Ascending aorta (tissue), 2 donors: ENCODE measurements at regions not wholly inside any gene's neighbourhood (a gene's known extent, or its start where the extent isn't known, plus 50 kb on each side); places are given as distances from the start of the nearest gene placed in this dataset.

Source experiments
- DNase-seq, 2 donors: peaks; one replicate each; pipeline ENCODE4 v3.0.0-alpha.2; 2019; ENCODE audit warnings: low spot score in 2 of 2
- H3K27ac ChIP-seq, 2 donors: fragments of 200-600 bp; sonication (generic); one replicate each; pipeline ENCODE4 v1.5.1; 2016 to 2017; ENCODE audit warnings: mild to moderate bottlenecking in 1 of 2
- H3K27me3 ChIP-seq: fragments of 200-600 bp; sonication (generic); one replicate; pipeline ENCODE4 v1.5.1; 2017
- H3K36me3 ChIP-seq, 2 donors: fragments of 200-600 bp; sonication (generic); one replicate each; pipeline ENCODE4 v1.5.1; 2016
- H3K4me1 ChIP-seq, 2 donors: fragments of 200-600 bp; sonication (generic); one replicate each; pipeline ENCODE4 v1.5.1; 2016 to 2017; ENCODE audit warnings: mild to moderate bottlenecking in 1 of 2
- H3K4me3 ChIP-seq, 2 donors: fragments of 200-600 bp; sonication (generic); one replicate each; pipeline ENCODE4 v1.5.1; 2016 to 2017; ENCODE audit warnings: mild to moderate bottlenecking in 1 of 2
- H3K9me3 ChIP-seq, 2 donors: fragments of 200-600 bp; sonication (generic); one replicate each; pipeline ENCODE4 v1.5.1; 2016
- intact Hi-C: fragments of 100-400 bp; cut with DNase I; formaldehyde crosslinking; loops from one replicate; pipeline ENCODE4 v1.15.1; 2023
- TF ChIP-seq, protein P1 (sequence below), 3 experiments: fragments of 200-600 bp in 2 of 3; fragments of 450-650 bp in 1 of 3; sonication (generic) in 2 of 3; IDR thresholded peaks; one replicate each; pipeline ENCODE4 v1.5.1; 2016 to 2019; ENCODE audit warnings: antibody characterized with exemption in 3 of 3, mild to moderate bottlenecking in 1 of 3, moderate library complexity in 1 of 3

DNA sequence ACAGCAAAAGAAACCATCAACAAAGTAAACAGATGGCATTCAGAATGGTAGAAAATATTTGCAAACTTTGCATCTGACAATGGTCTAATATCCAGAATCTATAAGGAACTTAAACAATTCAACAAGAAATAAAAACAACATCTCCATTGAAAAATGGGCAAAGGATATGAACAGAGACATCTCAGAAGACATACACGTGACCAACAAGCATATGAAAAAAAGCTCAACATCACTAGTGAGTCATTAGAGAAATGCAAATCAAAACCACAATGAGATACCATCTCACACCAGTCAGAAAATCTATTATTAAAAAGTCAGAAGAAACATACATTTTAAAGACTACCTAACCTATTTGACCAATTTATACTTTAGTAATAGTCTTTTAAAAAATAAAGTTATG lies 571.3 kb upstream of the NRG3 start:
- H3K4me1 ChIP-seq = no peaks in the 10 kb centered on the region
- DNase-seq = no peak
- H3K27ac ChIP-seq = no peak overlapping the region
- no peak overlapping the region for H3K4me3 ChIP-seq
- no peaks in the 10 kb centered on the region for H3K9me3 ChIP-seq
- TF ChIP-seq, protein P1, sequence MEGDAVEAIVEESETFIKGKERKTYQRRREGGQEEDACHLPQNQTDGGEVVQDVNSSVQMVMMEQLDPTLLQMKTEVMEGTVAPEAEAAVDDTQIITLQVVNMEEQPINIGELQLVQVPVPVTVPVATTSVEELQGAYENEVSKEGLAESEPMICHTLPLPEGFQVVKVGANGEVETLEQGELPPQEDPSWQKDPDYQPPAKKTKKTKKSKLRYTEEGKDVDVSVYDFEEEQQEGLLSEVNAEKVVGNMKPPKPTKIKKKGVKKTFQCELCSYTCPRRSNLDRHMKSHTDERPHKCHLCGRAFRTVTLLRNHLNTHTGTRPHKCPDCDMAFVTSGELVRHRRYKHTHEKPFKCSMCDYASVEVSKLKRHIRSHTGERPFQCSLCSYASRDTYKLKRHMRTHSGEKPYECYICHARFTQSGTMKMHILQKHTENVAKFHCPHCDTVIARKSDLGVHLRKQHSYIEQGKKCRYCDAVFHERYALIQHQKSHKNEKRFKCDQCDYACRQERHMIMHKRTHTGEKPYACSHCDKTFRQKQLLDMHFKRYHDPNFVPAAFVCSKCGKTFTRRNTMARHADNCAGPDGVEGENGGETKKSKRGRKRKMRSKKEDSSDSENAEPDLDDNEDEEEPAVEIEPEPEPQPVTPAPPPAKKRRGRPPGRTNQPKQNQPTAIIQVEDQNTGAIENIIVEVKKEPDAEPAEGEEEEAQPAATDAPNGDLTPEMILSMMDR (IDR thresholded peaks at IDR 0.05) = no peak
- intact Hi-C loops = no loop called here
- H3K36me3 ChIP-seq = no peaks in the 10 kb centered on the region
- no peaks in the 10 kb centered on the region for H3K27me3 ChIP-seq

DNA sequence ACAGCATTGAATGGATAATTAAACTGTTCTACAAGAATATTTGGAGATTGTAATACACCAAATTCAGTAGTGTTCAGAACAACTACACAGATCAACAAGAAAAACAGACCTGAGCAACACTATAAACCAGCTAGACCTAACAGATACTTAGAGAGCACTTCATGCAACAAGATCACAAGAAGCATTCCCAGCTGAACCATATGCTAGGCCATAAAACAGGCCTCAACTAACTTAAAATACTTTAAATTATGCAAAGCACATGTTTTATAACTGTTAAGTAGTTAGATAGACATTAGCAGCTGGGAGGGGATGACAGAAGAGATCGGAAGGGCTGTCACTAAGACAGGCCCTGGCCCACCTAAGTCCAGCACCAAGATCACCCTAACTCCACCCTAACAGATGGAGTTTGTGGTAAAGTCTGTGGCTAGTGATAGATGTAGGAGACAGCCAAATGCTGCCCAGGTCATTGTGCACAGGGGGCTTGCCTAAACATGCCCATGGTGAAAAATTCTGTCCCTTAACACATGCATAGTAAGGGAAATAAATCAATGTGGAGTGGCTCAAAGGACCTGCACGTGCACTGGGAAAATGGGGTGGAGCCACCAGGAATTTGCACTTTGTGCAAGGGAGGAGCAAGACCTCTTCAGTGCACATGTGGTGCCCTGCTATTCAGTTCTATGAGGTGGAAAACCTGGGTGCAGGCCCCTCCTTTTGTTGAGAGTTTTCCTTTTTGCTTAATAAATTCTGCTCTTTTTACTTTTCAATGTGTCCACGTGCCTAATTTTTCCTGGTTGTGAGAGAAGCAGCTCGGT lies 567.8 kb upstream of the NRG3 start:
- no peak for DNase-seq
- intact Hi-C loops = no loop called here

DNA sequence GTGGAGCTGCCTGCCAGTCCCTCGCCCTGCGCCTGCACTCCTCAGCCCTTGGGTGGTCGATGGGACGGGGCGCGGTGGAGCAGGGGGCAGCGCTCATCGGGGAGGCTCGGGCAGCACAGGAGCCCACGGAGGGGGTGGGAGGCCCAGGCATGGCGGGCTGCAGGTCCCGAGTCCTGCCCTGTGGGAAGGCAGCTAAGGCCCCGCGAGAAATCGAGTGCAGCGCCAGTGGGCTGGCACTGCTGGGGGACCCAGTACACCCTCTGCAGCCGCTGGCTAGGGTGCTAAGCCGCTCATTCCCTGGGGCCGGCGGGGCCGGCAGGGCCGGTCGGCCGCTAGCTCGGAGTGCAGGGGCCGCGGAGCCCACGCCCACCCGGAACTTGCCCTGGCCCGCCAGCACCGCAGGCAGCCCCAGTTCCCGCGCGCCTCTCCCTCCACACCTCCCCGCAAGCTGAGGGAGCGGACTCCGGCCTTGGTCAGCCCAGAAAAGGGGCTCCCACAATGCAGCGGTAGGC lies 565.9 kb upstream of the NRG3 start:
- no peaks in the 10 kb centered on the region for H3K4me1 ChIP-seq
- no peak for DNase-seq
- no peaks in the 10 kb centered on the region for H3K27me3 ChIP-seq
- H3K4me3 ChIP-seq = no peak overlapping the region
- H3K36me3 ChIP-seq = no peaks in the 10 kb centered on the region
- TF ChIP-seq, protein P1 (IDR thresholded peaks at IDR 0.05) = no peak
- no peak overlapping the region for H3K27ac ChIP-seq
- H3K9me3 ChIP-seq = no peaks in the 10 kb centered on the region
- intact Hi-C loops = no loop called here

More for the DNA sequence above, 567.8 kb upstream of the NRG3 start:
- no peaks in the 10 kb centered on the region for H3K27me3 ChIP-seq
- H3K4me1 ChIP-seq = no peaks in the 10 kb centered on the region
- no peaks in the 10 kb centered on the region for H3K36me3 ChIP-seq
- H3K27ac ChIP-seq = no peak overlapping the region
- no peak overlapping the region for H3K4me3 ChIP-seq
- H3K9me3 ChIP-seq = no peaks in the 10 kb centered on the region
- TF ChIP-seq, protein P1 (IDR thresholded peaks at IDR 0.05) = no peak

DNA sequence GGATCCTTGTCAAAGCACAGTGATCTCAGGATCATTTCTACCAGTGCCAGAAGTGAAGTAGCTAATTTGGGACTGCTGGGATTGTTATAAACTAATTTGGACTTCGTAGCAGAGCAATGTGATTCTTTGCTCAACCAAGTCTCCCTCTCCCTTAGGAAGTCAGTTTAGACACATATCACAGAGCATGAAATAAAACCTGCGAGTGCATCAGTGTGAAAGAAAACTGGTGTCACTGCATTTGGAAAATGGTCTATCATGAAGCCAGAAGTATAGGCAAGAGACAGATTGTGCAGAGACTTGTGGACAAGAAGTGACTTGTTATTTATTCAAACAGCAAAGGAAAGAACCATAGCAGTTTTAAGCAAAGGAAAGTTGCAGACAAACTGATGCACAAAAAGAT lies 560.5 kb upstream of the NRG3 start:
- TF ChIP-seq, protein P1 (IDR thresholded peaks at IDR 0.05) = no peak
- Histone ChIP-seq H3K4me1 (no peaks in the 10 kb centered on the region), H3K9me3 (no peaks in the 10 kb centered on the region), H3K27me3 (no peaks in the 10 kb centered on the region), H3K27ac (no peak overlapping the region), H3K36me3 (no peaks in the 10 kb centered on the region), H3K4me3 (no peak overlapping the region)
- intact Hi-C loops = no loop called here
- no peak for DNase-seq

DNA sequence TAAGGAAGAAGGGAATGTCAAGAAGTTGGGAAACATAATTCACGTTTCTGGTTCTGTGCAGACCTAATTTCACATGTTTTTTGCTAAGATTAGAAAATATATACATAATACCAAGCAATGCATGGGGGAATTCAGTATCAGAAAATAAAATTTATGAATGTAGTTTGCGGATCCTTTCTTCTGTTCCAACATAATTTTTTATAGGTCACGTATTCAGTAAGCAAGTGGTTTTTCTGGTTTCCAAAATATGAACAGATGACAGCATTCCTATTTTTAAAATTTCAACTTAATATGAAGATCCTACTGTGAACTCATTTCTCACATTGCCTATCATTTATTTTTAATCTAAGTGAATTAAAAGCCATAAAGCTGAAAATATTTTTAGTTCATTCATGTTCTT lies 560.0 kb upstream of the NRG3 start:
- intact Hi-C loops = no loop called here
- DNase-seq = no peak
- TF ChIP-seq, protein P1 (IDR thresholded peaks at IDR 0.05) = no peak
- H3K36me3 ChIP-seq = no peaks in the 10 kb centered on the region
- no peaks in the 10 kb centered on the region for H3K4me1 ChIP-seq
- no peaks in the 10 kb centered on the region for H3K9me3 ChIP-seq
- no peak overlapping the region for H3K4me3 ChIP-seq
- H3K27me3 ChIP-seq = no peaks in the 10 kb centered on the region
- no peak overlapping the region for H3K27ac ChIP-seq
